NK-92 treated with Interleukin-12 subunit alpha and Interleukin-12 subunit beta, amount 100 ng/mL, for 24 hours (cell line): ENCODE measurements at regions not wholly inside any gene's neighbourhood (a gene's known extent, or its start where the extent isn't known, plus 50 kb on each side); places are given as distances from the start of the nearest gene placed in this dataset.

ENCODE experiments used
- DNase-seq: peaks from one replicate; lab custom pipeline; 2025; lab: John Stamatoyannopoulos, UW

GRCh38 chr2:176470713-176471112 lies 201.5 kb downstream of the MTX2 start:
- DNase-seq, result no peak

DNA sequence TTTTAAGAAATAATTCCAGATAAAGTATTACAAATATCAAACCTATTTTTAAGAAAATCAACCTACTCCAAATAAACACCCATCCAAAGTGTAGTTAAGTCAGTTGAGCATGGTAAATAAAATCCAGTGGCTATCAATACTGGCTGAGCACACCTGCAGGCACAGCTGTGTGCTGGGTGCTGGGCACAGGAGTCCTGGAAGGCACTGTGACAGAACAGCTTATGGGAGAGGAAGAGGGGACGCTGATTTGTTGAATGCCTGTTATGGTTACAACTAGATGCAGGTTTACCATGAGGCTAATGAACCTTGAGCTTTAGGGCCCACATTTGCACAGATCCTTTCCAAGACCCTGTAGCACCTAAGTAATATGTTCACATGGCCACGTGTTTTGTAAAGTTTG lies 202.7 kb downstream of the MTX2 start:
- no peak for DNase-seq

DNA sequence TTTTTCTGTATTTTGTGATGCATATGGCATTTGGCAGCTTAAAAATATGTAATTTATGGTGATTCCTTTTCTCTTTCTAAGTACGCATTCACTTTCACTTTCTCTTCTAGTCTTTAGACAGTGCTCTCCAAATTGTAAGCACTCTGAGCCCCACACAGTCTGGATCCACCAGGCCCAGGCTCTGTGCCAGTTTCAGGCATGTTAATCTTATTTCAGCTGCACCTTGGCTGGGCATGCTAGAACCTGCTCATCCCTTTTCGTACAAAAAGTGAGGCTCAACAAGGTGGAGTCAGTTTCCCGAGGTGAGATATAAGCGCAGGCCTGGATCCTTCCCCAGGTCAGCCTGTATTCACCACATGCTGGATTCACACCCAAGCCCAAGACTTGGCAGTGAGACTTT lies 203.9 kb downstream of the MTX2 start:
- DNase-seq, result no peak

DNA sequence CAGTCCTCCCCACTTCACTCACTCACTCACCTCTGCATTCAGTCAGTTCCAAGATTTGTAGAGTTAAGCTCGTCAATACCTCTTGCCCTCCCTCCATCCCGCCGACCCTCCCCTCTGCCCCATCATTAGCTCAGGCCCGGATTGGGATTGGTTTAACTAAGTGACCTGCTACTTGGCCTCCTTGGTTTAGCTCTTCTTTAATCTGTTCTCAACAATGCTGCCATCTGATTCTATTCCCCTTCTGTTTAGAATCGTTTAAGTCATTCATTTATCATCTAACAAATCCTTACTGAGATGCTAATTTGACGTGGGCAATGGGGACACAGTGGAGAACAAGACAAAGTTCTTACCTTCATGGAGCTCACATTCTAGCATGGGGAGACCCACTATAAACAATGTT lies 204.6 kb downstream of the MTX2 start:
- no peak for DNase-seq

DNA sequence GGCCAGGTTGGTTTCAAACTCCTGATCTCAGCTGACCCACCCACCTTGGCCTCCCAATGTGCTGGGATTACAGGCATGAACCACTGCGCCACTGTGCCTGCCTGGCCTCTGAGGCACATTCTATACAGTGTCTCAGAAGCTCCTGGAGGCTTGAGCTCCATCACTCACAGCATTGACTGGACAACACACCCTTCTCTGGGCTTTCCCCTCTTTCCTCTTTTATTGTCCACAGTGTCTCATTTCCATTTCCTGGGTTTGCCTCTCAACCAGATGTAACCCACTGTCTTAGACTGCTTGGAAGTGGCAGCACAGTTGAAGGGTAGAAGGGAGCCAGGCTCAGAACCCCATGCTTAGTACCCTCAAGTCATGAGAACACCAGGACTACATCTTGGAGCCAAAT lies 208.1 kb downstream of the MTX2 start:
- DNase-seq, result no peak

GRCh38 chr2:176479961-176480360 lies 210.7 kb downstream of the MTX2 start:
- no peak for DNase-seq

DNA sequence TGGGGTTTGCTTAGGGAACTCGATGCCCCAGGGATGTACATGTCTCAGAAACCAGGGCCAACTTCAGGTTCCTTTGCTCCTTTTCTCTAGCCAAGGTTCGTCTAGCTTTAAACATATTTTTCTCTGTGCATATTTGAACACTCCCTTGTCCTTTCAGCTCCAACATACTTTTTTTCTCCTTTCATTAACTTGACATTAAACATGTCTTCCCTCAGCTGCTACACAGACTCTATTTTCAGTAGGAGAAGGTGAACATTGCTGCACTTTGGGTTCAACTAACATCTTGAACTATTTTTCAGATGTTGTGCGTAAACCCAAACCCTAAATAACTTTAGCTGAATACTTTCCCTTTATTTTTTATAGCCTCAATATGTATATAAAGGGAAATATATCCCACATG lies 212.9 kb downstream of the MTX2 start:
- no peak for DNase-seq

DNA sequence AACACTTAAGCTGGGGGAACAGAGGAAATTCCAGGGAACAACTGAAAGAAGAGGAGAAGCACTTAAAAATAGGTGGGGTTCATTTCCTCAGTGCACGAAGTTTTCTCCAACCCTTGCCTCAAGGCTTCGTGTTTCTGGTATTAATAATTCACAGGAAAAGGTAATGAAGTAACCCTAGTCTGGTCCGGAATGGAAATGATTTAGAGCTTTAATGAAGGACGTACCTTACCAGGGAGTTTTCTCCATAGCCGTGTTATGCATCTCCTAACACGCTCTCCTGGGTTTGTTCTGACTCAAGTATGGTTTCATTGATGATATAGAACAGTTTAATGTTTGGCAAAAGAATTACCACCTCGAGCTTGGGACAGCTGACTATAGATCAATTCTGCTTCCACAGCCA lies 214.2 kb downstream of the MTX2 start:
- DNase-seq, result no peak

DNA sequence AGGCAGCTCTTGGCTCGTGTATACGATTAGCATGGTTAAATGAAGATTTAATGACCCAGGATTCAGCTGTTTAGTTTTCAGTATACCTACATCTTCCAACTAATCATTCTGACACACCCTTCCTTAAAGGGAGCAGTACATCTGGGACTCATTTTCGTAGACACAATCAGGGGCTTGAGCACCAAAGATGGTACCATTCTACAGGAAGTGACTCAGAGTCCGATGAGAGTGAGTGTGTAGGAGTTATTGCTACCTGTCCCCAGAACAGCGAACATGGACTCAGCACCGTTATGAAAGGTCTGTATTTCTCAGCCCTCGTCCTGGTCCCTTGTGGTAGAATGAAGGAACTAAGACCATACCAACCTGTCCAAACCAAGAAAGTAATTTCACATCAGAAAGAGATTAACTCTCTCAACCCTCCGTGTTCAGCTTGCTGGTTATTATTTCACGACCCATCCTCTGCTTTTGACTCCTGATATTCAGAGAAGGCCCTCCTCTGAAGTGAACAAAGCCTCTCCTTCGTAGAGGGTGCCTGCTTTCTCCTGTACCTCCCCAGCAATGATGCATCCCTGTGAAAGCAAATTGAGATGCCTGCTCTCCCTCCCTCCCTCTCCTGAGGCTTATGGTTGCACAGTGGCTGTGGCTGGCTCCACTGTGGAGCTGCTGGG lies 214.8 kb downstream of the MTX2 start:
- DNase-seq, result no peak

- DNase-seq, result no peak
These were observed 215.6 kb downstream of the MTX2 start for GRCh38 chr2:176484838-176485237.

- DNase-seq, result no peak
These were observed 219.2 kb downstream of the MTX2 start for GRCh38 chr2:176488431-176488830.

DNA sequence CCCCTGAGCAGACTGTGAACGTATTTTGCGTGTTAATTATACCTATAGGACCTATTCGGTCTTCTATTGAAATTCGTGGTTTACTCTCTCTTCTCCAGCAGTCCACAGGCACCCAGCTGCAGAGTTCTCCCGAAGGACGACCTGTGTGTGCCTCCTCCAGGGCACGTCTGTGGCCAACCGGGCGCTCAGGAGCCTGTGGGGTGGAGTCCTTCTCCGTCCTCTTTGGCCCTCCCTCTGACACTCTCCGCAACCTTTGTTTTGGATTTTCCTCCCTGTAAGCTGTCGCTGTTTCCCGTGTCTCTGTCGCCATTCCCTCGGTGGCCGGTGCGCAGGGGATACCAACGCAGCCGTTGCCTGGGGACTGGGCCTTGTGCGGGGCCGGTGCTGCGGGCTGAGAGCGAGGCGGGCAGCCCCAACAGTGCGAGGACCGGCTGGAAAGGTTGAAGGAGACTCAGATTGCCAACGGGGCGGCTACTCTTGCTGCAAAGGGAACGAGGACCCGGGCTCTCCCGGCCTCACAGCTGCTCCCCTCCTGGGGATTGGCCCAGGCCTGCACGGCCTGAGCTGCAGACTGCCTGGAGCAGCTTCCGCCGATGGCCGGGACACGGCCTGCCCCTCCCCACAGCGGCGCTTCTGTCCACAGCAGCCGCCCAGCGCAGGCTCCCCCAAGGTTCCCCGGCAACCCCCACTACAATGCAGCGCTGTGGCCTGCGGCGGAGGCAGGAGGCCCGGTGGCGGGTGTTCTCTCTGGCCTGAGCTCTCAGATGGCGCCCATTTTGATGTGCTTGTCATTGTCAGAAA lies 221.0 kb downstream of the MTX2 start:
- DNase-seq, result no peak

- DNase-seq, result peak; percentile 43
These were observed 222.1 kb downstream of the MTX2 start for GRCh38 chr2:176491172-176491904.

DNA sequence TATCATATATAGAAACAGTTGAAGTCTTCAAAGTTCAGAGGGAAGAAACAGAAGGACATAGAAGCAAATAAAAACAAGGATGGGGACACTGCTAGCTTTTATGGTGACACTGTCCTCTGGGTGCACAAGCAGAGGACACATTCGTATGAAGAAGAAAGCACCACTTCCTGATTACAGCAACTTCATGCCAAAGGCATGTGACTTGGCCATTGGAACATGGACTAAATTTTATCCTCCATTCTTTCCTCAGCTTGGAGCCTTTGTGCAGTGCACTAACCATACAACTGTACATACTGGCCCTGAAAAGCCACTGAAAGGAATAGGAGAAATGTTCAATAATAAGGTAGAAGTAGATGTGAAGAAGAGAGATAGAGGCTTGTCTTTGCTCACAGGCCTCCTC lies 223.3 kb downstream of the MTX2 start:
- DNase-seq, result no peak

GRCh38 chr2:176493226-176493825 lies 224.1 kb downstream of the MTX2 start:
- no peak for DNase-seq

- DNase-seq, result no peak
These were observed 224.7 kb downstream of the MTX2 start for GRCh38 chr2:176493909-176494308.

GRCh38 chr2:176494949-176495353 lies 225.7 kb downstream of the MTX2 start:
- no peak for DNase-seq

GRCh38 chr2:176495826-176496225 lies 226.6 kb downstream of the MTX2 start:
- DNase-seq, result no peak

GRCh38 chr2:176496761-176497160 lies 227.5 kb downstream of the MTX2 start:
- no peak for DNase-seq

DNA sequence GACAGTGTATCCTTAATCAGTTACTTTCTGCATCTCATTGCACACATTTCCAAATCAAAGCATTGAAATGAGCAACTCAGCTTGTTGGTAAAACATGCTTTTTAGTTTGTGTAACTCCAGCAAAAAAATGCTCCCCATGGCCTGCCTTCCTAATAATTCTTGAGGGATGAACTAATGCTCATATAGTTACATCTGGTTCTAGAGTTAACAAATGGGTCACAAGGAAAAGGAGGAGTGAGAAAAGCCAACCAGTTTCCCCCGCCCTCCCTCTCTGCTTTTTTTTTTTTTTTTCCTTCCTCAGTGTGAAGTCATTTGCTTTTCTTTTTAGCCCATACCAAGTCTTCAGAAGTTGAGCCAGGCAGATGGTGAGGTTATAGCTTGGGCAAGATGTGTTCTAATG lies 231.7 kb downstream of the MTX2 start:
- no peak for DNase-seq

DNA sequence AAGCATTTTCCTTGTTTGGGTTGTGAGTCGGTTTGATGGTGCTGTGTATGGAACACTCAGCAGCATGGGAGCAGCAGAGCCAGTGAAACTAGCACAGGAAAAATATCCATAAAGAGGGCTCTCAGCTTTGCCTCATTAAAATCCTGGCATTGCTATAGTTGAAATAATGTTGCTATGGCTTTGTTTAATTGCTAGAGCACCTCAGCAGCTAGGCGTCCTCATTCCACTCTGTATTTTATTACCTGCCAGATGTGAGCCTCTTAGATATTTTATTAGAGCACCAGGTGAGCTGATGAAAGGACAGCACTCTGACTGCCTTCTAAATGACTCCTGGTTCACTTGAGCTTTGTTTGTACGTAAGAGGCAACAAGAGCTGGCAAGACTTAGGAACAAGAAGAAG lies 232.4 kb downstream of the MTX2 start:
- DNase-seq, result no peak

- no peak for DNase-seq
These were observed 233.4 kb downstream of the MTX2 start for GRCh38 chr2:176502619-176503018.

GRCh38 chr2:176503776-176504175 lies 234.5 kb downstream of the MTX2 start:
- DNase-seq, result no peak
